HEK293T (cell line): ENCODE measurements at regions not wholly inside any gene's neighbourhood (a gene's known extent, or its start where the extent isn't known, plus 50 kb on each side); places are given as distances from the start of the nearest gene placed in this dataset.

Source experiments
- CTCF ChIA-PET: fragments of 350-600 bp; formaldehyde crosslinking; extraction: SDS; loops from one replicate; lab custom pipeline; 2021; ENCODE audit warnings: antibody characterized with exemption, inconsistent platforms; lab: Yijun Ruan, JAX
- POLR2A ChIA-PET: fragments of 350-600 bp; formaldehyde crosslinking; extraction: SDS; loops from one replicate; lab custom pipeline; 2020; ENCODE audit warnings: antibody characterized with exemption, inconsistent platforms; lab: Yijun Ruan, JAX
- DNase-seq: peaks from one replicate; pipeline ENCODE4 v3.0.0; 2012; ENCODE audit warnings: mixed read lengths; ENCODE audit errors: extremely low spot score
- ARNT ChIP-seq: fragments of 450-650 bp; IDR thresholded peaks from 2 replicates; pipeline ENCODE4 v1.6.1; 2017; ENCODE audit warnings: mild to moderate bottlenecking
- BHLHE40 ChIP-seq: fragments of 450-650 bp; IDR thresholded peaks from 2 replicates; pipeline ENCODE4 v1.6.1; 2016; ENCODE audit warnings: mild to moderate bottlenecking, moderate library complexity, borderline replicate concordance
- CTBP1 ChIP-seq: fragments of 450-650 bp; IDR thresholded peaks from 2 replicates; pipeline ENCODE4 v1.6.1; 2016; ENCODE audit warnings: borderline replicate concordance
- ELF4 ChIP-seq: fragments of 450-650 bp; IDR thresholded peaks from 2 replicates; pipeline ENCODE4 v1.6.1; 2017; ENCODE audit warnings: antibody characterized with exemption
- FOXA1 ChIP-seq: fragments of 450-650 bp; IDR thresholded peaks from 2 replicates; pipeline ENCODE4 v1.6.1; 2016; ENCODE audit warnings: mild to moderate bottlenecking
- FOXK2 ChIP-seq: fragments of 450-650 bp; IDR thresholded peaks from 2 replicates; pipeline ENCODE4 v1.6.1; 2016; ENCODE audit warnings: mild to moderate bottlenecking
- FOXM1 ChIP-seq: fragments of 450-650 bp; IDR thresholded peaks from 2 replicates; pipeline ENCODE4 v1.6.1; 2017; ENCODE audit warnings: mild to moderate bottlenecking, borderline replicate concordance
- HDGF ChIP-seq: fragments of 450-650 bp; IDR thresholded peaks from 2 replicates; pipeline ENCODE4 v1.6.1; 2017; ENCODE audit warnings: antibody characterized with exemption, borderline replicate concordance
- L3MBTL2 ChIP-seq: fragments of 450-650 bp; conservative IDR thresholded peaks from 2 replicates; pipeline ENCODE4 v1.6.1; 2016; ENCODE audit warnings: mild to moderate bottlenecking
- LEF1 ChIP-seq: fragments of 450-650 bp; IDR thresholded peaks from 2 replicates; pipeline ENCODE4 v1.6.1; 2017; ENCODE audit warnings: mild to moderate bottlenecking, borderline replicate concordance
- NFRKB ChIP-seq: fragments of 450-650 bp; IDR thresholded peaks from 2 replicates; pipeline ENCODE4 v1.6.1; 2016; ENCODE audit warnings: mild to moderate bottlenecking, moderate library complexity
- SP1 ChIP-seq: fragments of 450-650 bp; IDR thresholded peaks from 2 replicates; pipeline ENCODE4 v1.6.1; 2017
- SUZ12 ChIP-seq: fragments of 450-650 bp; IDR thresholded peaks from 2 replicates; pipeline ENCODE4 v1.6.1; 2016; ENCODE audit warnings: mild to moderate bottlenecking
- TARDBP ChIP-seq: fragments of 450-650 bp; IDR thresholded peaks from 2 replicates; pipeline ENCODE4 v1.6.1; 2016
- ZNF384 ChIP-seq: fragments of 450-650 bp; IDR thresholded peaks from 2 replicates; pipeline ENCODE4 v1.6.1; 2016
- TF ChIP-seq, protein P1 (sequence below): fragments of 450-650 bp; IDR thresholded peaks from 2 replicates; pipeline ENCODE4 v1.6.1; 2016

DNA sequence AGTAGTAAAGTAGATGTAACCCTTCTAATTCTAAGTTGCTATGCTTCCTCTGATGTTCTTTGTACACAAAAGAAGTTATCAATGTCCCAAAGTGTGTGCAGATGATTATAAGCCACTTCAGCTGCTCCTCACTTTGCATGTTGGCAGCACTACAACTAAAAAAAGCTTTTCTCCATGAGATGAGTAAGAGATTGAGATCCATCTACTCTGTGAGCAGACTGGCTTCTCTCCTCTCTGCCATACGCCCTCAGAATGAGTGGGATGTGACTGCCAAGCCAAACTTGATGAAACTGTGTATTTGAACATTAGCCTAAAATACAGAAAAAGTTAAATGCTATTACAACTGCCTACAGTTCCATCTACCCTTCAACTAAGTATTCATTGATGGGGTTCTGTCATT, 102.9 kb upstream of the ETV1 start:
- TF ChIP-seq SP1: no peak
- no peak for TF ChIP-seq CTBP1
- TF ChIP-seq ELF4: no peak
- no peak for DNase-seq
- ChIA-PET CTCF (no interaction called here), POLR2A (no interaction called here)

DNA sequence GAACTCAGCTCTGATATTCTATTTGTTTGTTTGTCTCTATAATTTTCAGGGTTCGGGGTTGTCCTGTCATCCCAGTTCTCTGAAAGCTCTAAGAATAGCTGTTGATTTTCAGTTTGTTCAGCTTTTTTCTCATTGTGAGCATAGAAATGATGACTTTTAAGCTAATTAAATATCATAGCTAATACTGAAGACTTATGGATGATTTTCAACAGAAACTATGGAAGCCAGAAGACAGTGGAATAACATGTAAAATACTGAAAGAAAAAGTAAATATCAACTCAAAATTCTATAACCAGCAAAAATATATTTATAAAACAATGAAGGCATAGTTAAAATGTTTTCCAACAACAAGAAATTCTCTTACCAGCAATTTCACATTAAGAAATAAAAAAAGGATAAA, 96.4 kb upstream of the ETV1 start:
- CTCF ChIA-PET: no interaction called here
- POLR2A ChIA-PET: no interaction called here
- DNase-seq: no peak
- TF ChIP-seq SP1 (no peak), HDGF (no peak), FOXM1 (no peak), ELF4 (no peak), CTBP1 (no peak), NFRKB (no peak), L3MBTL2 (no peak), ARNT (no peak), FOXK2 (no peak), TARDBP (no peak), ZNF384 (no peak), BHLHE40 (no peak), SUZ12 (no peak)
- TF ChIP-seq, protein P1, sequence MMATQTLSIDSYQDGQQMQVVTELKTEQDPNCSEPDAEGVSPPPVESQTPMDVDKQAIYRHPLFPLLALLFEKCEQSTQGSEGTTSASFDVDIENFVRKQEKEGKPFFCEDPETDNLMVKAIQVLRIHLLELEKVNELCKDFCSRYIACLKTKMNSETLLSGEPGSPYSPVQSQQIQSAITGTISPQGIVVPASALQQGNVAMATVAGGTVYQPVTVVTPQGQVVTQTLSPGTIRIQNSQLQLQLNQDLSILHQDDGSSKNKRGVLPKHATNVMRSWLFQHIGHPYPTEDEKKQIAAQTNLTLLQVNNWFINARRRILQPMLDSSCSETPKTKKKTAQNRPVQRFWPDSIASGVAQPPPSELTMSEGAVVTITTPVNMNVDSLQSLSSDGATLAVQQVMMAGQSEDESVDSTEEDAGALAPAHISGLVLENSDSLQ: no peak

DNA sequence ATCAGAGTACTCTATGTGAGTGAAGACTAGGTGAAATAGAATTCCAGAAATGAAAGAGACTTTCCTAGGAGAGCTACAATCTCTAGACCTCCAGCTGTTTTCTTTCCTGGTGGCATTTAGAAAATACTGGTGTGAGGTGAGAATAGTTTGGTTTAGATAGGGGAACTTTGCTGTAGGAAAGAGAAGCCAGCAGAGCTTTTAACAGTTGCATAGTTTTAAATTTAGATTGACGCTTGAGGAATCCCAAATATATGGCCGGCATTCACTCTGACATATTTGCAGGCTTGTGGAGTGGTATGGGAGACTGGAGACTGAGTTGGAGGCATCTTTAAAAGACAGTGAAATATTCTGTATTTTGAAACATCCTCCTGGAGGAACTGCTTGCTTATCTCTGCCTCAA, 94.3 kb upstream of the ETV1 start:
- POLR2A ChIA-PET: no interaction called here
- CTCF ChIA-PET: no interaction called here
- no peak for DNase-seq
- TF ChIP-seq ARNT: no peak
- no peak for TF ChIP-seq CTBP1

DNA sequence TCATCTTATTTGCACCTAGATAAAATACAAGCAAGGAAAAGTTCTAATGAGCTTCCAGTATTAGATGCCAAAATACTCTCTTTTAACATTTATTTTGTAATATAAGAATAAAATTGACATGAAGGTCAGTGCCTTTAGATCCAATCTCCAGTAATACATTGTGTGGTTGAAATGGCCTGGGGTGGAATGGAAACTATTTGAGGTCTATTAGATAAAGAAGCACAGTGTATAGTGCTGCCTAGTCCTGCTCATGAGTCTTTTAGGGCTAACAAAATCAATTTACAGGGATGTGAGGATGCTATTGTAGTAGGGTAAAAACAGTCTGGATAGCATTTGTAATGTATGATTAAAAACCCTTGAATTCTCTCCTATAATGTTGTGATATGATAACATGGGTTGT, 84.5 kb upstream of the ETV1 start:
- TF ChIP-seq HDGF: no peak
- TF ChIP-seq SUZ12: no peak
- TF ChIP-seq, protein P1: no peak
- no peak for TF ChIP-seq LEF1
- no peak for TF ChIP-seq SP1
- no peak for TF ChIP-seq FOXM1
- TF ChIP-seq FOXA1: no peak
- no peak for TF ChIP-seq FOXK2
- TF ChIP-seq BHLHE40: no peak
- TF ChIP-seq NFRKB: no peak
- TF ChIP-seq L3MBTL2: no peak
- DNase-seq: no peak
- POLR2A ChIA-PET: no interaction called here
- CTCF ChIA-PET: no interaction called here

DNA sequence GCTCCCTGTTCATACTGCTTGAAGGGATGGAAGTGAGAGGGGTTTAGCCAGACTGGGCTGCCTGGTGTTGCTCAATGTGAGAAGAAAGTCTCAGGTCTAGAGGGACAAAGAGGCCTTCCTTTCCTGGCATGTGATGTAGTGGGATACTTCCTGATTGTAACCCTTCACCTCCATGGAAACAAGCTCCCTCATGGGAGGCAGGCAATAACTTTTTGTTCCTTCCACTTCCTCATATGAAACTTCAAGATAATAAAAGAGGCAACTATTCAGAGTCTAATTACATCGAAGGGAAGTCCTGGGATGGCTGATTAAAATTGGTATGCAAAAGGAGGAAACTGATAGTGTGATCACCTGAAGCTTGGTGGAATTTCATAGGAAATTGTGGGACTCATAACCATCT, 84.1 kb upstream of the ETV1 start:
- ChIA-PET POLR2A (no interaction called here), CTCF (no interaction called here)
- DNase-seq: no peak
- no peak for TF ChIP-seq SP1
- no peak for TF ChIP-seq ELF4
- no peak for TF ChIP-seq NFRKB
- TF ChIP-seq CTBP1: no peak
- no peak for TF ChIP-seq ZNF384
- TF ChIP-seq SUZ12: no peak
- TF ChIP-seq FOXM1: no peak
- no peak for TF ChIP-seq L3MBTL2
- no peak for TF ChIP-seq ARNT
- no peak for TF ChIP-seq FOXK2
- TF ChIP-seq, protein P1: no peak
- TF ChIP-seq LEF1: no peak
- no peak for TF ChIP-seq TARDBP
- no peak for TF ChIP-seq BHLHE40
- TF ChIP-seq FOXA1: no peak
- no peak for TF ChIP-seq HDGF

DNA sequence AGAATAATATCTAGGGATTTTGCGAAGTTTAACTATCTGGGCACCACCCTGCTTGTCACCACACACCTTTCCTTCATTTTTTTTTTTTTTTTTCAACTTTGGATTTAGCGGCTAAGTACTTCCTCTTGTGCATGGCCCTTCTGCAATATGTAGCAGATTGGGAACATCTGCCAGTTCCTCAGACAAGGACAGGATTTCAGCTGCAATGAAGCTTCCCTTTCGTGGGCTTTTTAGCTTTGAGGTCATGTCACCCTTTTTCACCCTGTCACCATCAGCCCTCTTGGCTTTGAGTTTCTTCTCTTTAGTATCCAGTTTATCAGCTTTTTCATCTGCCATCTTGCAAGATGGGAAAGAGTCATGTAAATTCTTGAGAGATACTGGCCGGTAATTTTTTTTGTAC, 81.6 kb upstream of the ETV1 start:
- DNase-seq: no peak
- ChIA-PET CTCF (no interaction called here), POLR2A (no interaction called here)
- TF ChIP-seq L3MBTL2 (no peak), ZNF384 (no peak), TARDBP (no peak), LEF1 (no peak), SP1 (no peak), CTBP1 (no peak), HDGF (no peak), SUZ12 (no peak), BHLHE40 (no peak), FOXA1 (no peak), FOXM1 (no peak), FOXK2 (no peak), ARNT (no peak), NFRKB (no peak), ELF4 (no peak)
- TF ChIP-seq, protein P1: no peak
